ENCODE measurements at regions not wholly inside any gene's neighbourhood (a gene's known extent, or its start where the extent isn't known, plus 50 kb on each side); places are given as distances from the start of the nearest gene placed in this dataset.

DNA sequence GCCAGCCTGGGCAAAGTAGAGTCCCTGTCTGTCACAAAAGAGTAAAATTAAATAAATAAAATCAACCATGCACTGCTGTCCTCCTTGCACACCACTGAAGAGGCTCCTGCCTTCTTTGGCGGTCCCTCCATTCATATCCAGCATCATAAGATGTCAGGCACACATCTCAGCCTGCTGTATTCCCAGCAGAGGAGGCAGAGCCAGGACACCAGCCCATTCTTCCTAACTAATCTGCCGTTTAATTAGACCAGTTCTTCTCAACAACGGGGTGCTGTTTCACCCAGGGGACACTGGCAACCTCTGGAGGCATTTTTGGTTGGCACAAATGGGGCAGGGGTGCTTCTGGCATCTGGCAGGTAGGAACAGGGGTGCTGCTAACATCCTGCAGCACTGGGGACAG lies 119.7 kb downstream of the ETS2 start:
- TF ChIP-seq, protein P1, sequence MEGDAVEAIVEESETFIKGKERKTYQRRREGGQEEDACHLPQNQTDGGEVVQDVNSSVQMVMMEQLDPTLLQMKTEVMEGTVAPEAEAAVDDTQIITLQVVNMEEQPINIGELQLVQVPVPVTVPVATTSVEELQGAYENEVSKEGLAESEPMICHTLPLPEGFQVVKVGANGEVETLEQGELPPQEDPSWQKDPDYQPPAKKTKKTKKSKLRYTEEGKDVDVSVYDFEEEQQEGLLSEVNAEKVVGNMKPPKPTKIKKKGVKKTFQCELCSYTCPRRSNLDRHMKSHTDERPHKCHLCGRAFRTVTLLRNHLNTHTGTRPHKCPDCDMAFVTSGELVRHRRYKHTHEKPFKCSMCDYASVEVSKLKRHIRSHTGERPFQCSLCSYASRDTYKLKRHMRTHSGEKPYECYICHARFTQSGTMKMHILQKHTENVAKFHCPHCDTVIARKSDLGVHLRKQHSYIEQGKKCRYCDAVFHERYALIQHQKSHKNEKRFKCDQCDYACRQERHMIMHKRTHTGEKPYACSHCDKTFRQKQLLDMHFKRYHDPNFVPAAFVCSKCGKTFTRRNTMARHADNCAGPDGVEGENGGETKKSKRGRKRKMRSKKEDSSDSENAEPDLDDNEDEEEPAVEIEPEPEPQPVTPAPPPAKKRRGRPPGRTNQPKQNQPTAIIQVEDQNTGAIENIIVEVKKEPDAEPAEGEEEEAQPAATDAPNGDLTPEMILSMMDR (IDR thresholded peaks at IDR 0.05) = no peak
- peaks cover 0 to 8% of the 10 kb centered on the region in 2 experiments for H3K9me3 ChIP-seq (ENCODE audit: control insufficient read depth in 1 of 2, insufficient read depth in 1 of 2, low read length in 2 of 2)
- intact Hi-C loops (cut with DNase I, micrococcal nuclease) = no loop called here
- Mint-ChIP-seq H3K27me3 (peaks cover 15% of the 10 kb centered on the region), H3K9me3 (peaks cover 8% of the 10 kb centered on the region), H3K36me3 (ENCODE audit: low read depth) (no peaks in the 10 kb centered on the region), H3K4me1 (ENCODE audit: low read depth) (no peaks in the 10 kb centered on the region), H3K4me3 (no peak overlapping the region), H3K27ac (no peak overlapping the region)
- no peak overlapping the region for H3K27ac ChIP-seq (ENCODE audit: low read depth in 1 of 2, low read length in 2 of 2)
- H3K4me3 ChIP-seq (ENCODE audit: low read length) = no peak overlapping the region
- H3K4me1 ChIP-seq (ENCODE audit: insufficient read depth, low read length) = no peaks in the 10 kb centered on the region
- no peak for ATAC-seq (ENCODE audit: poor library complexity)
- CTCF ChIA-PET = no interaction called here
- POLR2A ChIA-PET = no interaction called here
- no peaks in the 10 kb centered on the region for H3K36me3 ChIP-seq (ENCODE audit: insufficient read depth, low read length)
- DNase-seq = no peak
- peaks cover 6 to 15% of the 10 kb centered on the region in 2 experiments for H3K27me3 ChIP-seq (ENCODE audit: control insufficient read depth in 1 of 2, insufficient read depth in 2 of 2, low read length in 2 of 2)

DNA sequence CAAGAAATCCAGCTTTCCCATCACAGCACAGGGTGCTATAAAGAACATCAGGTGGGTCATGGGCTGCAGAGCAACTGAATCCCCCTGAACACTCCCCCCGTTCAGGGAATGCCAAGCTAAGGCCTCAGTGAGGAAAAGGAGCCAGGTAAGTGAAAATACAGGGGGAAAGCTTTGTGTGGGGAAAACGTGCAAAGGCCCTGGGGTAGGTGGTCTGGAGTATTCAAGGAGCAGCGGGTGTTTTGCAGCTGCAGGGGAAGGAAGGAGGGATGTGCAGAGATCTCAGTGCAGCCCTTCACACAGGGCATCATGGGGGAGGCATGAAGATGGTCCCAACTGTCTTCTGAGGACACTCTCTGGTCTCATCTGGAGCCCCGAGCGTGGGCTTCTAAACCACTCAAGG lies 119.2 kb downstream of the ETS2 start:
- TF ChIP-seq, protein P1 (IDR thresholded peaks at IDR 0.05) = no peak
- POLR2A ChIA-PET = no interaction called here

DNA sequence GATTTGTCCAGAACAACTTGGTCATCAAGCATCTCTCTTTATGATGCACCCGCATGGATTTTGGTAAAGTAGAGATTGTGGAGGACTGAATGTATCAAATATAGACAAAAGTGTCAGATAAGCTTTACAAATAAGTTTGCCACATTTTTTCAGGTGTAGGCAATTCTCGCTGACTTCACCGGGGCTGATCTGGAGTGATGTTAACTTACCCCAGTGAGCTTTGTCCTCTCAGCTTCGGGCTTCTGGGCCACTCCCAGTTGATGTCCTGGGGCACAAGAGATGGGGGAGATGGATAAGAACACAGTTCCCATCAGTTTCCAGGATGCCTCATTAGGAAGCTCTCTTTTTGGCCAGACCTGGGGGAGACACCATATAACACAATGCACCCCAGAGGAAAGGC lies 117.7 kb downstream of the ETS2 start:
- ChIA-PET POLR2A (no interaction called here), CTCF (no interaction called here)
- no peaks in the 10 kb centered on the region for H3K4me1 Mint-ChIP-seq (ENCODE audit: low read depth)
- Histone ChIP-seq H3K4me3 (ENCODE audit: low read length) (no peak overlapping the region), H3K36me3 (ENCODE audit: insufficient read depth, low read length) (no peaks in the 10 kb centered on the region), H3K27ac (ENCODE audit: low read depth in 1 of 2, low read length in 2 of 2) (no peak overlapping the region), H3K27me3 (ENCODE audit: control insufficient read depth in 1 of 2, insufficient read depth in 2 of 2, low read length in 2 of 2) (peaks cover 9 to 15% of the 10 kb centered on the region in 2 experiments), H3K4me1 (ENCODE audit: insufficient read depth, low read length) (no peaks in the 10 kb centered on the region), H3K9me3 (ENCODE audit: control insufficient read depth in 1 of 2, insufficient read depth in 1 of 2, low read length in 2 of 2) (no peaks in the 10 kb centered on the region)
- H3K4me3 Mint-ChIP-seq = no peak overlapping the region
- TF ChIP-seq, protein P1 (IDR thresholded peaks at IDR 0.05) = no peak
- intact Hi-C loops (cut with DNase I, micrococcal nuclease) = no loop called here
- H3K27ac Mint-ChIP-seq = no peak overlapping the region
- peaks cover 15% of the 10 kb centered on the region for H3K27me3 Mint-ChIP-seq
- no peak for DNase-seq
- peaks cover 3% of the 10 kb centered on the region for H3K9me3 Mint-ChIP-seq
- ATAC-seq (ENCODE audit: poor library complexity) = no peak
- H3K36me3 Mint-ChIP-seq (ENCODE audit: low read depth) = no peaks in the 10 kb centered on the region

More for the DNA sequence above, 119.2 kb downstream of the ETS2 start:
- Mint-ChIP-seq H3K4me3 (no peak overlapping the region), H3K4me1 (ENCODE audit: low read depth) (no peaks in the 10 kb centered on the region), H3K27me3 (peaks cover 15% of the 10 kb centered on the region), H3K9me3 (peaks cover 6% of the 10 kb centered on the region), H3K36me3 (ENCODE audit: low read depth) (no peaks in the 10 kb centered on the region), H3K27ac (no peak overlapping the region)
- H3K27me3 ChIP-seq (ENCODE audit: control insufficient read depth in 1 of 2, insufficient read depth in 2 of 2, low read length in 2 of 2) = peaks cover 6 to 15% of the 10 kb centered on the region in 2 experiments
- no peak overlapping the region for H3K27ac ChIP-seq (ENCODE audit: low read depth in 1 of 2, low read length in 2 of 2)
- ATAC-seq (ENCODE audit: poor library complexity) = no peak
- DNase-seq = no peak
- no peak overlapping the region for H3K4me3 ChIP-seq (ENCODE audit: low read length)
- CTCF ChIA-PET = no interaction called here
- intact Hi-C loops (cut with DNase I, micrococcal nuclease) = no loop called here
- no peaks in the 10 kb centered on the region for H3K36me3 ChIP-seq (ENCODE audit: insufficient read depth, low read length)
- peaks cover 0 to 8% of the 10 kb centered on the region in 2 experiments for H3K9me3 ChIP-seq (ENCODE audit: control insufficient read depth in 1 of 2, insufficient read depth in 1 of 2, low read length in 2 of 2)
- no peaks in the 10 kb centered on the region for H3K4me1 ChIP-seq (ENCODE audit: insufficient read depth, low read length)

All from CD4-positive, alpha-beta T cell (primary cell).